NCI-H82 (cell line): ENCODE measurements at regions not wholly inside any gene's neighbourhood (a gene's known extent, or its start where the extent isn't known, plus 50 kb on each side); places are given as distances from the start of the nearest gene placed in this dataset.
A peak's percentile ranks its signal among the peaks of the same experiment; 100 is the strongest.

ENCODE experiments used
- DNase-seq: peaks from one replicate; lab custom pipeline; 2025; lab: John Stamatoyannopoulos, UW

DNA sequence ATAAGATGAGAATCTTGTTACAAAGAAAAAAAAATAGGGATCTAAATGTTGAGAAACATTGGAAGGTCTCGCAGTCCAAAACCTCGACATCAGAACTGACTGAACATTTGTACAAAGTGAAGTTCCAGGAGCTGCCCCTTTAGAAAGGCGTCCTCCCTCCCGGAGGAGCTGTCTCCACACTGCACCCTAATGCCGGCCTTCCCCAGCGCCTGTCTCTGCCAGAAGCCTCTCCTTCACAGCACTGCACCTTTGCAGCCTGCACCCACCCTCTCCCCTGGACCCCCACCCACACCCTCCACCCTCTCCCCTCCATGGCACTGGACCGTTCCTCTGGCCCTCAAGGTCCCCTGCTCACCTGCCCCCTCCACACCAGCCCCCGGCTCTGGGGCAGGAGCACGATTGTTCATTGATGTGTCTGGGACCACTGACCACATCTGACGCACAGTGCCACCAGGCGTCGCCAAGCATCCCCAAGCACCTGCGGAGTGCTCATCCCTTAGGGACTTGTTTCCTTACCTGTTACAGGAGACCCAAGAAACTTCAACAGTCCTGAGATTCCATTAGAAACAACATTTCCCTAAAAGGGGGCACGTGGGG, 90.3 kb upstream of the SNTG2 start:
- peak; percentile 7 for DNase-seq

DNA sequence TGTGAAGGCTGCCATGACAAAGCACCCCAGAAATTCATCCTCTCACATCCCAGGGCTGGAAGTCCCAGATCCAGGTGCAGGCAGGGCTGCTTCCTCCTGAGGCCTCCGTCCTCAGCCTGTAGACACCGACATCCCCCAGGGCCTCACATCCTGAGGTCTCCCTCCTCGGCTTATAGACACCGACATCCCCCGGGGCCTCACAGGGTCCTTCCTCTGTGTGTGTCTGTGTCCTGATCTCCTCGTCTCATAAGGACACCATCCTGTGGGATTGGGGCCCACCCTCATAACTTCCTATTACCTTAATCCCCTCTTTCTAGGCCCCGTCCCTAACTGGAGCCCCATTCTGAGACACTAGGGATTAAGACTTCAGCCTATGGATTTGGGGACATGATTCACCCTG, 92.0 kb upstream of the SNTG2 start:
- no peak for DNase-seq

DNA sequence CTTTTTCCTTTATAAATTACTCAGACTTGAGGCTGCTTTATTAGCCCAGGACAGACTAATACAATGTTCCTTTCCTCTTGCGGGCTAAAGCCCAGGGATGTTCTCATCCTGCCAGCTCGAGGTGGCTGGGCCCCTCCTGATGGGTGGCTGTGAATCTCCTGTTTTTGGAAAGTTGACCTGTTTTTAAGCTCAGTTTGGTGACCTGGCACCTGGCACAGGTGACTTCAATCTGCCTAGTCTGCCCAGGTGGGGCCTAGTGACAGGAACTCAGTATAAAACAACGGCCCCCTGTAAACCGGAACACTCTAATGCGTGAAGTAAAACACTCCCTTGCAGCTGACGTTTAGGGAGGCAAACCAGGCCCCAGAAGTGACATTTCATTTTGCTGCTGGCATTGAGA, 92.7 kb upstream of the SNTG2 start:
- DNase-seq = no peak

DNA sequence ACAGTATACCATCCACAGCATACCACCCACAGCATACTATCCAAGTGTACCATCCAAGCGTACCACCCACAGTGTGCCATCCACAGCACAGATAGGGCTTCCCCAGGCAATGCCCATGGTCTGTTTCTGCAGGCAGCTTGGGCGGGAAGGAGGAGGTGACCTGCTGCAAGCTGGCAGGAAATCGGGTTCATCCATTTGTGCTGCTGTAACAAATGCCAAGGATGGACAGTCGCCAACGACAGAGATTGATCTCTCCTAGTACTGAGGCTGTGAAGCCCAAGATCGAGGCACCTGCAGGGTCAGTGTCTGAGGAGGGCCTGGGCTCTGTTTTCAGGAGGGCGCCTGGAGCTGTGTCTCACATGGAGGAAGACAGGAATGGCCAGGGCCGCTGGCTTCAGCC, 93.6 kb upstream of the SNTG2 start:
- no peak for DNase-seq

DNA sequence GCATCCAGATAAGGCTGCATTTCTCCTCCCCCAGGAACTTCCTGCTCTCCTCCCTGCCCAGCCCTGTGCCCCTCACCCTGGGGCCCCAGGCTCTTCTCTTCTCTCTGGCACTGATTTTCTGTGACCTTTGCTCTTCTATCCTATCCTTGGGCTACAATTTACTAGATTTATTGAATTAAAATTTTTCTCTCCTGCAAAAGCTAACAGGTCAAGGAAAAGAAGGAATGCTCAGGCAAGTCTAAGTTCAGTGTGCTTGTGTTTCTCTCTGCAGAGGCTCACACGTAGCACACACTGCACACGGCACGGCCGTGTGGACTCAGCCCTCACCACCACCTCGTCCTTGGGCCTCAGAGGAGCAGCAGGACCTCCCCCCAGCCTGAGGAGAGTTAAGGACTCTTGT, 94.2 kb upstream of the SNTG2 start:
- no peak for DNase-seq

DNA sequence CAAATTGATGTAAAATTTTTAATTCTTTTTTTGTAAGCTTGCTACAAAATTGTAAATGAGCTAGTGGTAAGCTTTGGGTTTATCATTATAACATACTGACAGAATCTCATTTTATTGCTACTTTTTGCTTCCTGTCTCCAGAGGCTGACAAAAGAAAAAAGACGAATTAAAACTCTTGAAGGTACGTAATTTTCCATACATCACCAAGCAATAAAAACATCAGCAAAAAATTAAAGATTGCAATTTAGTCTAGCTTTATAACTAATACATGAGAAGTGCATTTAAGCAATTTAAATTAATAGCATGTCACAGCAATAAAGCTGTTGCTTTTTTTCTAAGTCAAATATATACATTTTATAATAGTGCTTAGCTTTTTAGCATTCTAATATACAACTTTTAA, 94.6 kb upstream of the SNTG2 start:
- DNase-seq = no peak

DNA sequence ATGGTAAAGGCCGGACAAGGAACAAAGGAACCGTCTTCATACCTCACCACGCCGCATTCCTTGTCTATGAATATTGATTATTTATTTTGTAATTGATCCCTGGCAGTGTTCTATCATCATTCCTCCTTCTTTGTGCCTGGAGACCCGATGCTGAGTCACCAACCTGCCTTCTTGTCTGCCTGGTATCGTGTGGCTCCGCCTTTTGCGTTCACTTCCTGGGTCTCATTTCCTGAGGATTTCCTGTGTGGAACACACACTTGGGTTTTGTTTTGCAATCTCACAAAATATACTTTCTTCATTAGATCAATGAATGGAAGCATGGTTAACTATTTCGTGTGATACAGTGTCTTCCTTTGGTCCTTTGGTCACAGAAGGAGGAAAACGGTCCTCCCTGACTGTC, 95.5 kb upstream of the SNTG2 start:
- no peak for DNase-seq

DNA sequence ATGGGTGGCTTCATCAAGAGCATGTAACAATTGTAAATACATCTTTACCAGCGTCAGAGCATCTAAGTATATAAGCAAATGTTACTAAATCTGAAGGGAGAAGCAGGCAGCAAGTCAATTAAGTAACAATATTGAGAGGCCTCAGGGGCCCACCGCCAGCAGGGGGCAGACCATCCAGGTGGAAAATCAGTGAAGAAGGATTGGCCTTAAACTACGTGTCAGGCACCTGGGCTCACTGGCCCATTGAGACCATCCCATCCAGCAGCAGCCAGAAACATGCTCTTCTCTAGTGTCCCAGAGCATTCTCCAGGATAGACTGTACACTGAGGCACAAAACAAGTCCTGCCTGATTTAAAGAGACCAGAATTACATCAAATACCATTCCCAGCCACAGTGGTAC, 96.2 kb upstream of the SNTG2 start:
- peak; percentile 55 for DNase-seq

DNA sequence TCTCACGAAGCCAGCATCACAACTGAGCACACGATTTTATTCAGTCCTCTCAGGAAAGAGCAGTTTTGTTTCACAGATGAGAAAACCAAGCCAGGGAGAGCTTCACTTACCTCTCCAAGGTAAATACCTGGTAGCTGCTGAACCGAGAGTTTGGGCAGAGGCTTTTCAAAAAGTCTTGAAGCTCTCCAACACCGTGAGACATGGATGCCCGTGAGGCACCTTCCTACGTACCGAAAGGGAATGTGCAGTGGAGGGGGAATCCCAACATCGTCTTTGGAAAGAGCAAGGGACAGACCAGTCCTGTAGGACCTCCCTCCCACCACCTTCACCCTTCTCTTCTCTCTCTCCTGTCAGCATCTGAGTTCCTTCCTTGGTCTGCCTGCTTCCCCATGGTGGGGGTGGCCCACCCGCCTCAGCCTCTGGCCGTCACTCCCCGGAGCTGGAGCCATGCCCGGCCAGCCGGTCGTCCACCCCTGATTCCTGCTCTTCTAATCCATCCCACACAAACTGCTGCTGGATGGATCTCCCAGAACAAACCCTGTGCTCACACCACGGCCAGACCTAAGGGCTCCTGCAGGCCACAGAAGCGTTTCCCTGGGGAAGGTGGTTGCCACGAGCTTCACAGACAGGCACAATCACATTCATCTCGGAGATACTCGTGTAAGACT, 97.3 kb upstream of the SNTG2 start:
- no peak for DNase-seq

DNA sequence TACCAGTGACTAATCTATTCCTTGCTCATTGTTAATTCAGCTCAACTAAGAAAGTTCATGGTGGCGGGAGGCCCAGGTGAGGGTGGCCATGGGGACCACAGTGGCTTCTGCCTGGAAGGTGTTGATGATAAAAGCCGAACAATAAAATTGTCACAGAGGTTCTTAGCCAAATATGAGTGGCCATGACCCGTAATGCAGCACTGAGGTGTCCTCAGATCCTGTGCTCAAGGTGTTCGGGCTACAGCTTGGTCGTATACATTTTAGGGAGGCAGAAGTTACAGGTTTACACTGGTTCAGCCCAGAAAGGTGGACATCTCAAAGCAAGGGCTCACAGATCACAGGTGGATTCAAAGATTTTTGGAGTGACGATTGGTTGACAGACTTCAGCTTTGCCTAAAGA, 98.5 kb upstream of the SNTG2 start:
- no peak for DNase-seq

DNA sequence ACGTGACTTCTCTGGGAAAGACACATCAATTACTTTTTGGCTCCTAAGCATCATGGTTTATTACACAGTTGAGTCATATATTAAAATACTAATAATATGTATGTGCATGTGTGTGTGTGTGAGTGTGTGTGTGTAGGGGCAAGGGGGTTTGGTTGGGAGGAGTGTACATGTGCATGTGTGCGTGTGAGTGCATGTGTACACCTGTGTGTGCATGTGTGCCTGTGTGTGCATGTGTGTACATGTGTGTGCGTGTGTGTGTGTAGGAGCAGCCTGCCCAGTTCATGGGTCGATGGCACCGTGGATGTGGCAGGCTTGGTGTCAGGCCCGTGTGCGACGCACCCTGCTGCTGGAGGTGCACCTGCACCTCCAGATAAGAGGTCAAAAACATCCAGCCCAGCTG, 99.0 kb upstream of the SNTG2 start:
- no peak for DNase-seq

DNA sequence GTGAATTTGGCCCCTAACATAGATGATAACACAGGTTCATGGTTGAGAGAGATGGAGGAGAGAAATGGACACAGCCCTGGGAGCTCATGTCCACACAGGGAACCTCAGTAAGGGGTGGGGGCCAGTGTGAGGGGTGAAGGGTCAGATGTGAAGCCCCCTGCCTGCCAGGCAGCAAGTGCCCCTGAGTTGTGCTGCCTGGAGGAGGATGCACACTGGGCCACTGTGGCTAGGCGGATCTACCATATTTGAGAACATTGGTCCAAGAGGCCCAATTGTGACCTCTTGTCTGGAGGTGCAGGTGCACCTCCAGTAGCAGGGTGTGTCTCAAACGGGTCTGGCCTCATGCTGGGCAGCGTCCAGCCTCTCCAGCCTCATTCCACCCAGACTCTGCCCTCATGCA, 99.6 kb upstream of the SNTG2 start:
- no peak for DNase-seq

DNA sequence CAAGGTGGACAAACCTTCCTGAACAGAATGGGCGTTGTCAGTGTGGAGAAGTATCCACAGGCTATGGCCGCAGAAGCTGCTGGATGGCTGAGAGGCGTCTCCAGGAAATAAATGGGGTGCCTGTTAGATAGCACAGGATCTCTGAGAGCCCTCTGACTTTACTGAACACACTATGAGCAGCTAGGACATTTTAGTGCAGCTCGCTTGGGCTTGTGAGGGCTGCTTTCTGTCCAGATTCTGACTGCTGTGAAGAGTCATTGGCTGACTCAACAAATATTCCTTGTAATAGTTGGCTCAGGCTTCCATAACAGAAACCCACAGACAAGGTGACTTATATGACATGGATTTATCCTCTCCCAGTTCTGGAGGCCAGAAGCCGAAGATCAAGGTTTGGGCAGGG, 100.2 kb upstream of the SNTG2 start:
- no peak for DNase-seq

DNA sequence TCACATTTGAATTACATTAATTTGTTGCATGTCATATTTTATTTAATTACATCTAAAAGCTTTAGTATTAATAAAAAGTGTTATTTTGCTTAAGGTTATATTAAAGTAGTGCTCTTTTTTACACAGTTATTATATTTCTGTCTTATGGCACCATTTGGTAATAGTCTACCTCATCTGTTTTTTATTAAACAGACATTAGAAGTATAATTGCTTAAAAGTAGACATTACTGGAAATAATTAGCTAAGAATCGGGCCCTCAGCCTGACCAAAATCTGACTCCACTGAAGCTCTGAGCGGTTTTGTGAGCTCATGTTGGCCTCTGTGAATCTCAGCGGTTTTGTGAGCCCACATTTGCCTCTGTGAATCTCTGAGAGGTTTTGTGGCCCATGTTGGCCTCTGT, 102.5 kb upstream of the SNTG2 start:
- DNase-seq = no peak

DNA sequence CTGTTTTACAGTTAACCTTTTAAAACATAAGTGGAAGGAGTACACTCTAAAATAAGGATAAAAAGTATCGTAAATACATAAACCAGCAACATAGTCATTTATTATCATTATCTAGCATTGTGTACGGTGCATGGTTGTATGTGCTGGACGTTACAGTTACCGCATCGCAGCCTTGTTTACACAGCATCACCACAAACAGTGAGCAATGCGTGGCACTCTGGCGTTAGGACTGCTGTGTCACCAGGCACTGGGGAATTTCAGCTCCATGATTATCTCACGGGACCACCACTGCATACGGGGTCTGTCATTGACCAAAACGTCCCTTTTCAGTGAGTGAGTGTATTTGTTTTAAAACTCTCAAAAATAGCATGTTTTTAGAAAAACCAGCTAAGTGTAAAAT, 103.0 kb upstream of the SNTG2 start:
- no peak for DNase-seq

DNA sequence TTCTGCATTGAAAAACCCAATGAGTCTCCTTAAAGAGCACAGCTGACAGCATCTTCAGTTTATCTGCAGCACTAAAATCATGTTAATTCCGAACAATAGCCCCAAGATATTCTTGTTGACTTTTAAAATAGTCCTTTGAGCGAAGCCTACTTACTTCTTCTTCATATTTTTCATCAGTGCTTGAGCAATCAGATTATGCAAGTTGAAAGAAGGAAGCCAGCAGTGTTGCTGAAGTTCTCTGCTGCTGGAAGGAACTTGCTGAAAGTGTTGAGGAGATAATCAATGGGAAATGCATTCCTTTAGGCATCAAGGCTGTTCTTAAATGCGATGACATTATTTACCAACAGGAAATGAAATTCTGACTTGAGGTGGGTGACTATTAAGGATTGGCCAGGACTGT, 105.9 kb upstream of the SNTG2 start:
- DNase-seq = no peak

DNA sequence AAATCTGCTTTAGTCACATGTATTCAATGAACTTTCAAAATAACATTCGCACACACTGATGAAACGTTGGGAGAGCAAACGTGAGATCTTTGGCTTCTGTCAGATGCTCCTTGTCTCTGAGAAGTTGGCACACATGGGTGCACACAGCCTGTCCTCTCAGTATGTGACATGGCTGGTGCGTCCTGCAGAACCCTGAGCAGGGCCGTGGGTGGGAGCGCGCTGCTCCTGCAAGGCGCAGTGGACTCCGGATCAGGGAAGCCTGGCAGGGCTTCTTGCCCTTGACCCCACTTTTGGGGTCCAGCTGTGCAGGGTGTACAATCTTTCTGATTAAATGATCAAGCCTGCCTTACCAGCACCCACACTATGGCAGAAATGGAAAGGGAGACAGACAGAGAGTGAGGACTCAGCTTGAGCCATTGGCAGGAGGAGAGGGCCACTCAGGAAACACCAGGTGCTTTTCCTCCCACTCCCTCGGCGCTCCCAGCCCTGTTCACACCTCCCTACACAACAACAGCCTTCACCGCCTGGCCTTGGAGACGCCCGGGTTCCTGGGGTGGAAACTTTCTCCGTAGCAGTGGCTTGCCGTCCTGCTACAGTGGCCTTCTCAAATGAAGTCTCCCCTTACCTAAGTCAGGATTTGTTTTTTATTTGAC, 108.4 kb upstream of the SNTG2 start:
- DNase-seq = no peak

DNA sequence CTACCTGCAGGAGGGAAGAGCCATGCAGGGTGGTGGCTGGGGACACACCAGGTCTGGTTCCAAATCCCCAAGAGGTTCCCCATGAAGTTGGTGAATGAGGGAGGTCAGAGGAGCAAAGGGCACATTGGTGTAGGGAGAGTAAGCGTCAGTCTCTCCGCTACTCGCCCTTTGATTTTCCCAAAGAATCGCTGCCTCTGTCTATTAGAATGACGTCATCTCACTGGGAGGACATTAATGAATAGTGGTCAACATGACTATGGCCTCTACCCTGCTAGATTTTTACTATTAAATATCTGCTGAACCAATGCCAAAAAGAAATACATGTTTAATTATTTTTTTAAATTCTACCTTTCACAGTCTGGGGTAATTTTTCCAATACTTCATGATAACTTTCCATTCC, 109.6 kb upstream of the SNTG2 start:
- no peak for DNase-seq

DNA sequence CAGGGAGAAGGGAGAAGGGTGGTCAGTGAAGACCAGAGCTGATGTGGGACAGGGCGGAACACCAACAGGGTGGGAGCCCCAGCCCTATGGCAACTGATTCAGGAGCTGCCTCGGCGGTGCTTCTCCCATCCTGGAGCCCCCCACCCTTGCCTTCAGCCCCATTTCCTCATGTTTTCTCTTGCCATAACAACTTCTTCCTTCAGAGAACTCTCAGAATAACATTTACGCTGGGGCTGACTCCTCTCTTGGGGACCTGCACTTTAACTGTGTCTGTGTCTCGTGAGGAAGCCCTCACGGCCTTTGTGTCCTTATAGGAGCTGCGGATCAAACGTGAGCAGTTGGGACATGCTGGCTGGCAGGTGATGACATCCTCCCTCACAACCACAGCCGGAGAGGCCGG, 116.4 kb upstream of the SNTG2 start:
- DNase-seq = no peak

DNA sequence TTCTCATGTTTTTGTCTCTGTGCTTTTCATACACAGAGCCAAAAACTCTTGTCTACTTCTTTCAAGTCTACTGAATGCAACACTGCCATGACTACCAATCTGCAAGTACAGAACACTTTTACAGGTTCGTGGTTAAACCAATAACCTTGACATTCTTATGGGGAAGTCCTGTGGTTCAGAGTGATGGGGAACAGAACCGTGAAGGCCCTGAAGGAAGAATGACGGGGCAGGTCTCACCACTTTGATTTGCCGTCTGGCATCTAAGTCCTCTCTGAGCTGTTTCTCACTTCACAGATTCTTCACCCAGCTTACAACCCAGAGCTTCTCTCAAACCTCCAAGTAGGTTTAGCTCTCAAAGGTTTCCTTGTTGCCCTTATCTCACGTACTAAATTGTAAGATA, 117.5 kb upstream of the SNTG2 start:
- DNase-seq = no peak

DNA sequence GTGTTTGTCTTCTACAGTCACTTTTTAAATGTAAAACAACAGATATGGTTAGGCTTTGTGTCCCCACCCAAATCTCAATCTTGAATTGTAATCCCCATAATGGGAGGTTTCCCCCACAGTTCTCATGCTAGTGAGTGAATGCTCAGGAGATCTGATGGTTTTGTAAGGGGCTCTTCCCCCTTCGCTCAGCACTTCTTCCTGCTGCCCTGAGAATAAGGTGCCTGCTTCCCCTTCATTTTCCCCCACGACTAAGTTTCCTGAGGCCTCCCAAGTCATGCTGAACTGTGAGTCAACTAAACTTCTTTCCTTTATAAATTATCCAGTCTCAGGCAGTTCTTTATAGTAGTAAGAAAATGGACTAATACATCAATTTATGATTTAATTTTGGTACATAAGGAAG, 118.0 kb upstream of the SNTG2 start:
- no peak for DNase-seq

DNA sequence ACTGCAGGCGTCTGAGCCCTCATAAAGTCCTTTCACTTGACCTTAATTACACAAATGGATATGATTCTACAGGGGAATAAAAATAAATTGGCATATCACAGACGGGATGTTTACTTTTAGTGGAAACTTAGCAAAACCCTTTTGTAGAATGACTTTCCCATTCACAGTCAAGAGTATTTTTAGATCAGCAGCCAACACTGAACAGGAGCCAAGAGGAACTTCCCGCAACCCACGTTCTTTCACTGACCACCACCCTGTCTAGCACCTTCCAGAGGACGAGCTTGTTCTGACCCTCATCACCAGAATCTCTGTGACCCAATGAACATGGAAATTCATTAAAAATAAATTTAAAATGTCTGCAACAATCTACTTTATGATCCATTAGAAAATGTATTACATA, 119.0 kb upstream of the SNTG2 start:
- no peak for DNase-seq

DNA sequence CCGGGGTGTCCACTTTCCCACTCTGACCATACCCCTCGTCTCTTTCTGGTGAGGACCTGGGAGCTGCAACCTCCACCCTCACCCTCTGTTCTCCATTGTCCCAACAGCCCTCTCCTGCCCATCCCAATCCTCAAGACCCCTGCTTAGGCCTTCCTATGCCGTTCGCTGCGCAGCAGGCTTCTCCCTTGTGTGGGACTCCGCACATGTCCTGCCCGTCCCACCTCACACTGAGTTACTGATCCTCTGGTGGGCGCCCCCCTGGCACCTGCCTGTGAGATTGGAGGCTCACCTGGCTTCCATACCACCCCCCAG, 119.5 kb upstream of the SNTG2 start:
- no peak for DNase-seq
